ENCODE measurements at regions not wholly inside any gene's neighbourhood (a gene's known extent, or its start where the extent isn't known, plus 50 kb on each side); places are given as distances from the start of the nearest gene placed in this dataset.

GRCh38 chr10:43930777-43931176 is 282.1 kb upstream of the ZNF32 start:
- TF ChIP-seq, protein P1, sequence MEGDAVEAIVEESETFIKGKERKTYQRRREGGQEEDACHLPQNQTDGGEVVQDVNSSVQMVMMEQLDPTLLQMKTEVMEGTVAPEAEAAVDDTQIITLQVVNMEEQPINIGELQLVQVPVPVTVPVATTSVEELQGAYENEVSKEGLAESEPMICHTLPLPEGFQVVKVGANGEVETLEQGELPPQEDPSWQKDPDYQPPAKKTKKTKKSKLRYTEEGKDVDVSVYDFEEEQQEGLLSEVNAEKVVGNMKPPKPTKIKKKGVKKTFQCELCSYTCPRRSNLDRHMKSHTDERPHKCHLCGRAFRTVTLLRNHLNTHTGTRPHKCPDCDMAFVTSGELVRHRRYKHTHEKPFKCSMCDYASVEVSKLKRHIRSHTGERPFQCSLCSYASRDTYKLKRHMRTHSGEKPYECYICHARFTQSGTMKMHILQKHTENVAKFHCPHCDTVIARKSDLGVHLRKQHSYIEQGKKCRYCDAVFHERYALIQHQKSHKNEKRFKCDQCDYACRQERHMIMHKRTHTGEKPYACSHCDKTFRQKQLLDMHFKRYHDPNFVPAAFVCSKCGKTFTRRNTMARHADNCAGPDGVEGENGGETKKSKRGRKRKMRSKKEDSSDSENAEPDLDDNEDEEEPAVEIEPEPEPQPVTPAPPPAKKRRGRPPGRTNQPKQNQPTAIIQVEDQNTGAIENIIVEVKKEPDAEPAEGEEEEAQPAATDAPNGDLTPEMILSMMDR (IDR thresholded peaks at IDR 0.05): no peak
- TF ChIP-seq REST (IDR thresholded peaks at IDR 0.05; ENCODE audit: insufficient read depth in 1 of 2, low read depth in 2 of 2, low read length in 1 of 2): no peak
- TF ChIP-seq POLR2AphosphoS5 (IDR thresholded peaks at IDR 0.05; ENCODE audit: low read depth, low read length): no peak
